Memory B cell (primary cell): ENCODE measurements at regions not wholly inside any gene's neighbourhood (a gene's known extent, or its start where the extent isn't known, plus 50 kb on each side); places are given as distances from the start of the nearest gene placed in this dataset.
A peak's percentile ranks its signal among the peaks of the same experiment; 100 is the strongest.

ENCODE experiments used
- ATAC-seq: fragments of 150-1000 bp; cut with Tn5 transposase; 2 replicates; pipeline ENCODE4 v1.10.0; 2021; ENCODE audit warnings: low read depth, mild to moderate bottlenecking, moderate library complexity
- DNase-seq, 2 donors: peaks; one replicate each; pipeline ENCODE4 v3.0.0; 2022; ENCODE audit warnings: low spot score in 2 of 2
- H3K27ac Mint-ChIP-seq: one replicate; pipeline ENCODE4 v1.8.0; 2022; ENCODE audit warnings: mild to moderate bottlenecking, moderate library complexity, mixed read lengths
- H3K27me3 Mint-ChIP-seq: one replicate; pipeline ENCODE4 v1.8.0; 2022; ENCODE audit warnings: mixed read lengths
- H3K36me3 Mint-ChIP-seq: one replicate; pipeline ENCODE4 v1.8.0; 2022; ENCODE audit warnings: mild to moderate bottlenecking, mixed read lengths
- H3K4me1 Mint-ChIP-seq: one replicate; pipeline ENCODE4 v1.8.0; 2022; ENCODE audit warnings: mixed read lengths
- H3K4me3 Mint-ChIP-seq: one replicate; pipeline ENCODE4 v1.8.0; 2022; ENCODE audit warnings: mild to moderate bottlenecking, moderate library complexity, mixed read lengths
- H3K9me3 Mint-ChIP-seq: one replicate; pipeline ENCODE4 v1.8.0; 2022; ENCODE audit warnings: mixed read lengths

DNA sequence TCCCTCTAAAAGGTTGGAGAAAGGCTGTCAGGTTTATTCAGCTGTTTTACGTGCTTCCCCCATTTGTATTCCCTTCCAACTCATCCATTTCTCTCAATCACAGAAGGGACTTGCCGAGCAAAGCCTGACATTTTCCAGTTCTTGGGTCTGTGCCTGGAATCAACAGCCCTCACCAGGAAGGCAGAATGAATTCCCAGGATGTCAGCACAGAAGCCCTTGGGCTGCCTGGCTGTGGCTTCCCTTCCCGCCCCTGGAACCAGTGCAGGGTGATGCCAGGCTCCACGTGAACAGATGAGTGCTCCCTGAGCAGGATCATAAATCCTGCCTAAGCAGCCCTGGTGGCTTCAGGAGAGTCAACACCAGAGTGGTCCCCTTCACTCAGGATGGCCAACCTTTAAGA is 86.1 kb upstream of the CD83 start:
- ATAC-seq: no peak
- Mint-ChIP-seq H3K27ac (no peak overlapping the region), H3K9me3 (peaks cover 1% of the 10 kb centered on the region), H3K27me3 (peaks cover 18% of the 10 kb centered on the region), H3K4me3 (no peak overlapping the region), H3K4me1 (peaks cover 5% of the 10 kb centered on the region), H3K36me3 (peaks cover 2% of the 10 kb centered on the region)
- no peak for DNase-seq

DNA sequence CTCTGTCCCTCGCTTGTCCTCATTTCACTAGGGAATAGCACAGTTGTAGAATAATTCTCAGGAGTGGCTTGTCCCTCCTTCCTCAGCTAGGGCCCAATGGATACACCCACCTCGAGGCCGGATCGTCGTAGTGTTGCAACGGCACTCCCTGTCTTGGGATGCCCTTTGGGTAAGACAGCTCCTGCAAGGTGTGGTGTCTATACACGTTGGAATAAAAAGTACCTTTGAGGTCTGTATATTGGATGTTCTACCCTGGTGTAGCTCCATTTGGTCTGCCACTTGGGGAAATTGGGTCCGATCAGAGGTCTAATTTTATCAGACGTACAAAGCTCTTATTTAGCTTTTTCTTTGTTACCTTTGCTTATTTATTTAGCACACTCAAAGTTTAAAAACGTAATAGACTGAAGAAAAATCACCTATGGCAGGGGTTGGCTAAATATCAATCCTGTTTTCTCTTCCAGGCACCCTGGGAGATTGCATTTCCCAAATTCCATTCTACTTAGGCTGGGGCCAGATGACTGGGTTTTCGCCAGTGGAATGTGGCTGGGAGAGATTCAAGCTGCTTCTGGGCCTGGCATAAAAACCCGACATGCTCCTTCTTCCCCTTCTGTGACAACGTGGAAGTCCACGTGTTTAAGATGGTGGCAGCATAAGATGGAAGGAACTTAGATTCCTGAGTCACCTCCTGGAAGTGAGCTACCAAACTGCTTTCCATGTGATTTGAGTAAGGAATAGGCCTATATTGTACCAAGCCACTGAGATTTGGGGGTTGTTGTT is 82.3 kb upstream of the CD83 start:
- peaks cover 10% of the 10 kb centered on the region for H3K27me3 Mint-ChIP-seq
- DNase-seq (no peak), ATAC-seq (no peak)
- peaks cover 2% of the 10 kb centered on the region for H3K36me3 Mint-ChIP-seq
- peaks cover 1% of the 10 kb centered on the region for H3K9me3 Mint-ChIP-seq
- no peak overlapping the region for H3K27ac Mint-ChIP-seq
- H3K4me1 Mint-ChIP-seq: no peaks in the 10 kb centered on the region
- H3K4me3 Mint-ChIP-seq: no peak overlapping the region

GRCh38 chr6:14035874-14036273 is 81.7 kb upstream of the CD83 start:
- Mint-ChIP-seq H3K27me3 (peaks cover 9% of the 10 kb centered on the region), H3K36me3 (peaks cover 2% of the 10 kb centered on the region), H3K27ac (no peak overlapping the region), H3K9me3 (peaks cover 1% of the 10 kb centered on the region), H3K4me3 (no peak overlapping the region), H3K4me1 (no peaks in the 10 kb centered on the region)
- DNase-seq (no peak), ATAC-seq (no peak)

GRCh38 chr6:14036911-14037310 is 80.7 kb upstream of the CD83 start:
- no peak for DNase-seq
- Mint-ChIP-seq H3K27ac (no peak overlapping the region), H3K4me3 (no peak overlapping the region), H3K4me1 (no peaks in the 10 kb centered on the region), H3K9me3 (no peaks in the 10 kb centered on the region), H3K36me3 (no peaks in the 10 kb centered on the region), H3K27me3 (peaks cover 11% of the 10 kb centered on the region)
- ATAC-seq: no peak

- Mint-ChIP-seq H3K4me3 (no peak overlapping the region), H3K27me3 (peaks cover 11% of the 10 kb centered on the region), H3K36me3 (no peaks in the 10 kb centered on the region), H3K4me1 (no peaks in the 10 kb centered on the region), H3K9me3 (no peaks in the 10 kb centered on the region), H3K27ac (no peak overlapping the region)
- no peak for ATAC-seq
- no peak for DNase-seq
Observed at GRCh38 chr6:14037402-14038277, 79.9 kb upstream of the CD83 start.

DNA sequence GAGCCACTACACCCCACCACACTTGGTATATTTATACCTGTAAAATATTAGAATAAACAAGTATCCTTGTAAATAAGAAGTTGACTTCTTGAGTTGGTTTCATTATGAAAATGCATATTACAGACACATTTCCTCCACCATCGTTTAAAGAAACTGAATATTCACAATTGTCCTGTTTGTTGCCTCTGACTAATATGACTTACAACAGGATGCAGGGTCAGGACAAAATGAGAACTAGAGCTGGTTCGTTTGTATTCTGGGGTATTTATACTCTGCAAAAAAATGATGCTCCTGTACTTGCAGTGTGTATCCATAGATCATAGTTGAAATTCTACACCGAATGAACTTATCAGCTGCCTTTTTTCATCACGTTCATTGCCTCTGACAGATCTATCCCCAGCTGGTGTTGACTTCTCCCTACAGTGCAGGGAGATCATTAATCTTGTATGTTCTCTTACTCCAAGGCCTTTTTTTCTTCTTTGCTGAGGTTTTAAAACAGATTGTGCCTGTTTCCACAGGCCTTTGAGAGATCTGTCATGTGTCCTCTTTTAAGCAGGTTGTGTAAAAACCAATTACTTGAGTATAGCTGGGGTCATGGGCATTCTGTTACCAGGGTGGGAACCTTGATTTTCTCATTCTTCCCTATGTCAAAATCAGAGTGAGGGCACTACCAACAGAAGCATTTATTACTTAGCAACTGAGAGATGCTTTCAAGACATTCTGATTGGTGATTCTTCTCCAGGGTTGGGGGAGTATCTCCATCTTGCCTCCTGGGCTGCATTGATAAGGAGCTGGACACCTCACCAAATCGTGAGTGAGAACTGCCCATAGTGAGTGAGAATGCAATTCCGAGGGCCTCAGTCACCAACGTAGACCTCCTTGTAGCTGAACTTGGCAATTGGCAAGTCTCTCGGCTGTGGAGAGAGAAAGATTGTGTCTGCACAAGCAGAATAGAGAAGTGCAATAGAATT is 78.8 kb upstream of the CD83 start:
- Mint-ChIP-seq H3K4me3 (no peak overlapping the region), H3K4me1 (no peaks in the 10 kb centered on the region), H3K9me3 (no peaks in the 10 kb centered on the region), H3K36me3 (no peaks in the 10 kb centered on the region), H3K27ac (no peak overlapping the region), H3K27me3 (peaks cover 13% of the 10 kb centered on the region)
- ATAC-seq (no peak), DNase-seq (no peak)

DNA sequence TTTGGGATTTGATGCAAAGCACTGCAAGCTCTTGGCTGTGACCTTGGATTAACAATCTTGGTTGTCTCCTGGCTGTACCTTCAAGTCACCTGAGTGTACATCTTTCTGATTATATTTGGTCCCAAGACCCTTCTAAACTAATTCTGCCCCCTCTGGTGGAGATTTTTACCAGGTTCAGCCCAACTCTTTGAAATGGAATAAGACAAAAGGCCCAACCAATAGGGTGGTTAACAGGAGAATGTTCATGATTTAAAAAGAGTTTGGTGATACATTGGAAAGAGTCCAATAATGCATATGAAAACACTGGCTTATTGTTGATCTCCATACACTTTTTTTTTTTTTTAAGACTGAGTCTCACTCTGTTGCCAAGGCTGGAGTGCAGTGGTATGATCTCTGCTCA is 77.5 kb upstream of the CD83 start:
- H3K4me1 Mint-ChIP-seq: no peaks in the 10 kb centered on the region
- DNase-seq (no peak), ATAC-seq (no peak)
- no peaks in the 10 kb centered on the region for H3K36me3 Mint-ChIP-seq
- no peaks in the 10 kb centered on the region for H3K9me3 Mint-ChIP-seq
- H3K4me3 Mint-ChIP-seq: no peak overlapping the region
- H3K27ac Mint-ChIP-seq: no peak overlapping the region
- peaks cover 7% of the 10 kb centered on the region for H3K27me3 Mint-ChIP-seq

- no peak overlapping the region for H3K4me3 Mint-ChIP-seq
- H3K27ac Mint-ChIP-seq: no peak overlapping the region
- H3K36me3 Mint-ChIP-seq: no peaks in the 10 kb centered on the region
- ATAC-seq (peak; percentile 92), DNase-seq (peak; percentile 47 to 56)
- peaks cover 11% of the 10 kb centered on the region for H3K27me3 Mint-ChIP-seq
- H3K9me3 Mint-ChIP-seq: no peaks in the 10 kb centered on the region
- peaks cover 4% of the 10 kb centered on the region for H3K4me1 Mint-ChIP-seq
Observed at GRCh38 chr6:14046476-14047068, 71.0 kb upstream of the CD83 start.

GRCh38 chr6:14047151-14047740 is 70.3 kb upstream of the CD83 start:
- no peaks in the 10 kb centered on the region for H3K9me3 Mint-ChIP-seq
- no peak overlapping the region for H3K4me3 Mint-ChIP-seq
- peaks cover 11% of the 10 kb centered on the region for H3K27me3 Mint-ChIP-seq
- H3K27ac Mint-ChIP-seq: no peak overlapping the region
- DNase-seq: no peak
- ATAC-seq: no peak
- peaks cover 4% of the 10 kb centered on the region for H3K4me1 Mint-ChIP-seq
- H3K36me3 Mint-ChIP-seq: no peaks in the 10 kb centered on the region

DNA sequence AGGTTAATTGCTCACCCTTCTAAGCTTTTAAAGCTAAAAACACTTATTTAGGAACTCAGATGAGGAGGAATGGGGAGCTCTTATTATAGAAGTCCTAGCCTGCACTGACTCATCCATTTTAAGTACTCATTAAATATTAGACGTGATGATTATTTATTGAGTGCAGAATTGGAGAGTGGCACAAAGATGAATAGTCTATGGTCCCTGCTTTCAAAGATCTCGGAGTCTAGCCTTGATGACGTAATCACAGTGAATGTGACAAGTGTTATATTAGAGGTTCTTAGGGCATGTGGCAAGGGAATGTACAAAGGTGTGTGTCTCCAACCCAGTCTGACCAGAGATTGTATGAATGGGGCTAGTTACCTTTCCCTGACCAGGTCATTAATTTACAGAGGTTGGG is 68.7 kb upstream of the CD83 start:
- Mint-ChIP-seq H3K27ac (no peak overlapping the region), H3K36me3 (no peaks in the 10 kb centered on the region), H3K4me3 (no peak overlapping the region), H3K27me3 (peaks cover 5% of the 10 kb centered on the region), H3K4me1 (peaks cover 4% of the 10 kb centered on the region), H3K9me3 (no peaks in the 10 kb centered on the region)
- DNase-seq: no peak
- ATAC-seq: no peak

DNA sequence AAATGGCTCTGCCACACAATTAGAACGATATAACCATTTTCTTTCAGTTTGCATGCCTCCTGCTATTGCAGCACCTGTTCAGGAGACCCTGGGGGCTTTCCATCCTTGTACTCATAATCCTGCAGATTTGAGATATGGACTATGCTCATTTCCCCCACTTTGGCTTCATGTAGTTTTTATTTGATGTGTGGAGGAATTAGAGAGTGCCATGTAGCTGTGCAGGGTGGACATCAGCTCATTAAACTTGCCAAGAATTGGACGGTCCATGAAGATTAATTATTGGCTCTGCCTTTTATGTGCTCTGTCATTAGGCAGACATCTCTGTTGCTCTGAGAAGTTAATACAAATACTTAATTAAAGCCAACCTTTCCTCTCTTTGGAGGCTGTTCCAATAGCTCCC is 66.2 kb upstream of the CD83 start:
- Mint-ChIP-seq H3K4me1 (peaks cover 4% of the 10 kb centered on the region), H3K9me3 (no peaks in the 10 kb centered on the region), H3K27ac (no peak overlapping the region), H3K4me3 (no peak overlapping the region), H3K36me3 (no peaks in the 10 kb centered on the region), H3K27me3 (peaks cover 5% of the 10 kb centered on the region)
- ATAC-seq (no peak), DNase-seq (no peak)

DNA sequence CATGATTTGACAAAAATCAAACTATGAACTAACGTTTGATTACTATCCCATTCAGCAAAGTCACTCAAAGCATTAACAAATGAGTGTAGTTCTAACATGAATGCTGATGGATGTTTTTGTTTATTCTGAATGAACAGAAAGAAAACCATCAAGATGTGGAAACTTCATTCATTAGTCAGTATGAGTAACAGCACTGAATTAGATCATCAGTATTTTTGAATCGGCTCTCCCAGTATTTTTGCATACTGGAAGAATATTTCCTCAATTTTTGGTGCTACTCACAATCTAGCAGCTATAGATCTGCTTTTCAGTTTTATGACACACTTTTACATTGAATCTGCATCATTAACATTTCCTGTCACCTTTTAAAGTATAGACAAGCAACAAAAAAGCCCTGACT is 63.8 kb upstream of the CD83 start:
- Mint-ChIP-seq H3K36me3 (no peaks in the 10 kb centered on the region), H3K27ac (no peak overlapping the region), H3K9me3 (no peaks in the 10 kb centered on the region), H3K27me3 (peaks cover 8% of the 10 kb centered on the region), H3K4me1 (no peaks in the 10 kb centered on the region), H3K4me3 (no peak overlapping the region)
- ATAC-seq: no peak
- no peak for DNase-seq

GRCh38 chr6:14055541-14055940 is 62.0 kb upstream of the CD83 start:
- Mint-ChIP-seq H3K4me1 (no peaks in the 10 kb centered on the region), H3K36me3 (no peaks in the 10 kb centered on the region), H3K27ac (no peak overlapping the region), H3K4me3 (no peak overlapping the region), H3K9me3 (no peaks in the 10 kb centered on the region), H3K27me3 (peaks cover 8% of the 10 kb centered on the region)
- DNase-seq (no peak), ATAC-seq (no peak)
